ENCODE measurements at regions not wholly inside any gene's neighbourhood (a gene's known extent, or its start where the extent isn't known, plus 50 kb on each side); places are given as distances from the start of the nearest gene placed in this dataset.

- DNase-seq (ENCODE audit: low read depth in 2 of 2) = no peak
These were observed 376.4 kb downstream of the KCTD16 start for GRCh38 chr5:144547098-144547499.

- DNase-seq (ENCODE audit: low read depth in 2 of 2) = no peak
These were observed 368.2 kb downstream of the KCTD16 start for GRCh38 chr5:144538845-144539244.

Measured in lung microvascular endothelial cell (primary cell).